Neutrophil (primary cell): ENCODE measurements at regions not wholly inside any gene's neighbourhood (a gene's known extent, or its start where the extent isn't known, plus 50 kb on each side); places are given as distances from the start of the nearest gene placed in this dataset.

Experiments
- H3K27ac ChIP-seq: fragments of 200-600 bp; sonication (generic); 2 replicates; pipeline ENCODE4 v1.5.1; 2016; ENCODE audit warnings: mild to moderate bottlenecking, moderate library complexity
- H3K27me3 ChIP-seq: fragments of 200-600 bp; sonication (generic); 2 replicates; pipeline ENCODE4 v1.6.0; 2016; ENCODE audit warnings: mild to moderate bottlenecking
- H3K36me3 ChIP-seq: fragments of 200-600 bp; sonication (generic); 2 replicates; pipeline ENCODE4 v1.5.1; 2017
- H3K4me1 ChIP-seq, 2 experiments: fragments of 200-600 bp in 1 of 2; sonication (generic) in 1 of 2; 1 replicate in 1 of 2; 2 replicates in 1 of 2; pipeline versions ENCODE4 v1.5.1 to v1.6.1; 2013 to 2016; ENCODE audit warnings: low read depth in 1 of 2, low read length in 1 of 2, mild to moderate bottlenecking in 1 of 2, moderate library complexity in 1 of 2; ENCODE audit not compliant: control insufficient read depth in 1 of 2, insufficient read depth in 1 of 2
- H3K4me3 ChIP-seq, 2 experiments: fragments of 200-600 bp in 1 of 2; sonication (generic) in 1 of 2; 1 replicate in 1 of 2; 2 replicates in 1 of 2; pipeline ENCODE4 v1.5.1; 2013 to 2016; ENCODE audit warnings: low read depth in 1 of 2, low read length in 1 of 2, mild to moderate bottlenecking in 1 of 2, moderate library complexity in 1 of 2
- H3K9me3 ChIP-seq: fragments of 200-600 bp; sonication (generic); 2 replicates; pipeline ENCODE4 v1.5.1; 2016
- CTCF ChIP-seq: fragments of 200-600 bp; sonication (generic); IDR thresholded peaks from 2 replicates; pipeline ENCODE4 v1.5.1; 2016; ENCODE audit warnings: antibody characterized with exemption

- TF ChIP-seq CTCF, result no peak
- no peaks in the 10 kb centered on the region for H3K9me3 ChIP-seq
- no peaks in the 10 kb centered on the region for H3K36me3 ChIP-seq
- peak overlapping the region; percentile 92 for H3K27ac ChIP-seq
- peak overlapping the region; percentile 45 to 47 for H3K4me3 ChIP-seq
- H3K27me3 ChIP-seq, result no peaks in the 10 kb centered on the region
- peaks cover 99 to 100% of the 10 kb centered on the region in 2 experiments for H3K4me1 ChIP-seq
Measured at GRCh38 chr4:37758226-37758625, 68.3 kb upstream of the PGM2 start.

GRCh38 chr4:37757761-37758160 lies 68.7 kb upstream of the PGM2 start:
- Histone ChIP-seq H3K27me3 (no peaks in the 10 kb centered on the region), H3K4me1 (peaks cover 99 to 100% of the 10 kb centered on the region in 2 experiments), H3K36me3 (no peaks in the 10 kb centered on the region), H3K27ac (peak overlapping the region; percentile 92), H3K4me3 (peak overlapping the region; percentile 45 to 47), H3K9me3 (no peaks in the 10 kb centered on the region)
- no peak for TF ChIP-seq CTCF

GRCh38 chr4:37757121-37757520 lies 69.4 kb upstream of the PGM2 start:
- Histone ChIP-seq H3K9me3 (no peaks in the 10 kb centered on the region), H3K27ac (peak overlapping the region; percentile 92), H3K36me3 (no peaks in the 10 kb centered on the region), H3K27me3 (no peaks in the 10 kb centered on the region), H3K4me1 (peaks cover 99 to 100% of the 10 kb centered on the region in 2 experiments), H3K4me3 (peak overlapping the region in 1 of 2 experiments; percentile 47)
- TF ChIP-seq CTCF, result no peak

- no peaks in the 10 kb centered on the region for H3K36me3 ChIP-seq
- no peaks in the 10 kb centered on the region for H3K9me3 ChIP-seq
- peaks cover 81 to 84% of the 10 kb centered on the region in 2 experiments for H3K4me1 ChIP-seq
- no peak for TF ChIP-seq CTCF
- peak overlapping the region; percentile 62 for H3K4me3 ChIP-seq
- H3K27ac ChIP-seq, result peak overlapping the region; percentile 92
- H3K27me3 ChIP-seq, result no peaks in the 10 kb centered on the region
Measured at GRCh38 chr4:37754410-37755185, 68.4 kb upstream of the RELL1 start.

DNA sequence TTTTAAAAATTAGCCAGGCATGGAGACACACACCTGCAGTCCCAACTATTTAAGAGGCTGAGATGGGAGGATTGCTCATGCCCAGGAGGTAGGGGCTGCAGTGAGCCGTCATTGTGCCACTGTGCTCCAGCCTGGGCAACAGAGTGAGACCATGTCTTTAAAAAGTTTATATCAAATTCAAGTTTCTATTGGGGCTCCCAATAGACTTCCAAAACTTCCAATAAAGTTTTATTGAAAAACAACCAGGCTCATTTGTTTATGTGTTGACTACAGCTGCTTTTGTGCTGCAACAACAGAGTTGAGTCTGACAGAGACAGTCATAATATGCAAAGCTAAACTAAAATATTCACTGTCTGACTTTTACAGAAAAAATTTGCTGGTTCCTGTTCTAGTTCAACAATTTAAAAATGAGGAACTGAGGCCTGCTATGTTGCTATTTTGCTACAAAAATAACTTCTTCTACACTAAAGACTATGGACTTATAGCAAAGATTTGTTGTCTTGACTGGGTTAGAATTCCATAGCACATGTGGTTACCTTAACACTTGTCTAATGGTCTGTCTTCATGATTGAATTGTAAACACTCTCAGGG lies 63.3 kb upstream of the RELL1 start:
- no peaks in the 10 kb centered on the region for H3K36me3 ChIP-seq
- peak overlapping the region; percentile 69 for H3K27ac ChIP-seq
- no peak for TF ChIP-seq CTCF
- H3K4me1 ChIP-seq, result peaks cover 40 to 46% of the 10 kb centered on the region in 2 experiments
- no peak overlapping the region for H3K4me3 ChIP-seq
- no peaks in the 10 kb centered on the region for H3K27me3 ChIP-seq
- no peaks in the 10 kb centered on the region for H3K9me3 ChIP-seq
